ENCODE measurements at regions not wholly inside any gene's neighbourhood (a gene's known extent, or its start where the extent isn't known, plus 50 kb on each side); places are given as distances from the start of the nearest gene placed in this dataset.

DNA sequence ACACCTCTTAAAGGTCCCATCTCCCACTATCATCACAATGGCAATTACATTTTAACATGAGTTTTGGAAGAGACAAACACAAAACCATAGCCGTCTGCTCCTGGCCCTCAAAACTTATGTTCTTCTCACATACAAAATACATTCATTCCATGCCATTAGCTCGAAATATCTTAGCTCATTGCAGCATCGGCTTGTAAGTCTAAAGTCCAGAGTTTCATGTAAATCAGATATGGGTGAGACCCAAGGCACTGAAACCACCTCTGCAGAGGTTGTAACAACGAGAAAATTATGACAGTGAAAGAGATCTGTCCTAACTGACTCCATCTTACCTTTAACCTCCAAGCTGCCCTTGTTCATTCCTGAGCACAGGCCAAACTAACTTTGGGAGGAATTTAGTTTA, 635.0 kb upstream of the SPRY2 start:
- Histone ChIP-seq H3K9me3 (ENCODE audit: control insufficient read depth, low read length) (no peaks in the 10 kb centered on the region), H3K36me3 (ENCODE audit: control insufficient read depth, insufficient read depth, low read length, severe bottlenecking) (no peaks in the 10 kb centered on the region), H3K9ac (ENCODE audit: low read length) (no peak overlapping the region), H3K4me3 (ENCODE audit: low read length) (no peak overlapping the region), H3K27me3 (replicated peaks; ENCODE audit: control insufficient read depth, insufficient read depth, low read length) (no peaks in the 10 kb centered on the region), H3K4me1 (ENCODE audit: control insufficient read depth, insufficient read depth, low read length) (no peaks in the 10 kb centered on the region)
- DNase-seq (ENCODE audit: low read depth): no peak

DNA sequence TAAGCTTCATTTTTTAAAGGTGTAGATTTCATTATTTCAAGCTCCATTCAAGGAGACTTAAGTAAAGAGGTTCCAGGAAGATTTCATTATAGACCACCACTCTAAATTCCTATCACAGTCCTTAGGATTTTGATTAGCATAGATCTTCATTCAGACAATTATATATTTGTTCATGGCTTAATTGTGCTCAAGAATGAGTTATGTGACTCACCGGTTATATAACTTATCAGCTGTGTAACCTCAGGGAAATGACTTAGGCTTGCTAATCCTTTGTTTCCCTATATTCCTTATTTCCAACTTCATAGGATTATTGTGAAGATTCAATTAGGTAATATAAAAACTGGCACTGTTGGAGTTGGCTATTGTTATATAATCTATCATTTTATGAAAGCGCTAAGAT, 632.8 kb upstream of the SPRY2 start:
- Histone ChIP-seq H3K27me3 (replicated peaks; ENCODE audit: control insufficient read depth, insufficient read depth, low read length) (no peaks in the 10 kb centered on the region), H3K4me3 (ENCODE audit: low read length) (no peak overlapping the region), H3K9ac (ENCODE audit: low read length) (no peak overlapping the region), H3K36me3 (ENCODE audit: control insufficient read depth, insufficient read depth, low read length, severe bottlenecking) (no peaks in the 10 kb centered on the region), H3K9me3 (ENCODE audit: control insufficient read depth, low read length) (peaks cover 3% of the 10 kb centered on the region), H3K4me1 (ENCODE audit: control insufficient read depth, insufficient read depth, low read length) (no peaks in the 10 kb centered on the region)
- no peak for DNase-seq (ENCODE audit: low read depth)

DNA sequence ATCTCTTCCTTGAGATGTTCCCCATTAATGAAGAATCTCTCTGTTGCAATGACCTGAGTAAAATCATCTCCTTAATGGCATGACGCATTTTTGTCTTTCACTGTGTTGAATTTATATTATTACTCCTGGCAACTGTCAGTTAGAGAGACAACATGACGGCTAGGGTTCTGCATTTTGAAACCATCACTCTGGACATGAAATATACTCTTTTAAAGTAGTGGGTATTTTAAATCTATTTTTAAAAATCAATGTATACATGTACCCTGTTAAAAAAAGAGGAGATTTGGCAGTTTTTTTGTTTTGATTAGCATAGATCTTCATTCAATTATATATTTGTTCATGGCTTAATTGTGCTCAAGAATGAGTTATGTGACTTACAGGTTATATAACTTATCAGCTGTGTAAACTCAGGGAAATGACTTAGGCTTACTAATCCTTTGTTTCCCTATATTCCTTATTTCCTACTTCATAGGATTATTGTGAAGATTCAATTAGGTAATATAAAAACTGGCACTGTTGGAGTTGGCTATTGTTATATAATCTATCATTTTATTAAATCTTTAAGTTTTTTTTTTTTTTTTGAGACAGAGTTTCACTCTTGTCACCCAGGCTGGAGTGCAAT, 632.0 kb upstream of the SPRY2 start:
- Histone ChIP-seq H3K4me1 (ENCODE audit: control insufficient read depth, insufficient read depth, low read length) (no peaks in the 10 kb centered on the region), H3K36me3 (ENCODE audit: control insufficient read depth, insufficient read depth, low read length, severe bottlenecking) (no peaks in the 10 kb centered on the region), H3K9ac (ENCODE audit: low read length) (no peak overlapping the region), H3K27me3 (replicated peaks; ENCODE audit: control insufficient read depth, insufficient read depth, low read length) (no peaks in the 10 kb centered on the region), H3K9me3 (ENCODE audit: control insufficient read depth, low read length) (peaks cover 3% of the 10 kb centered on the region), H3K4me3 (ENCODE audit: low read length) (no peak overlapping the region)
- DNase-seq (ENCODE audit: low read depth): no peak

DNA sequence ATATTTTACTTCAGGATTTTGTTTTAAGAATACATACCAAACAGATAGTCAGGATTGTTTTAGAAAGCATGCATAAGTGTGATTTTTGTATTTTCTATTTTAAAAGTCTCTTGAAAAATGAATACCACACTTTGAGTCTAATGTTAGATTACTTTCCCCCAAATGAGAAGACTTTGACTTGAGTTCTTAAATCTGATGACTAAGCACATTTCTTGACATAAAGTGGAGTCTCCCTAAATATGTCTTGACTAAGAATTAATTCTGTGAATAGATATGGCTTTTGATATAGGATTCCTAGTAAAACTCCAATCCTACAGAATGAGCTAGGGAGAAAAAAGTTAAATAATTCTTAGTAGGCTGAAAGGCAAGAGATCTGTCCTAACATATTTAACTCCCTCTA, 624.2 kb upstream of the SPRY2 start:
- DNase-seq (ENCODE audit: low read depth): no peak
- H3K9ac ChIP-seq (ENCODE audit: low read length): no peak overlapping the region
- no peaks in the 10 kb centered on the region for H3K36me3 ChIP-seq (ENCODE audit: control insufficient read depth, insufficient read depth, low read length, severe bottlenecking)
- no peaks in the 10 kb centered on the region for H3K27me3 ChIP-seq (replicated peaks; ENCODE audit: control insufficient read depth, insufficient read depth, low read length)
- no peak overlapping the region for H3K4me3 ChIP-seq (ENCODE audit: low read length)
- H3K4me1 ChIP-seq (ENCODE audit: control insufficient read depth, insufficient read depth, low read length): peaks cover 5% of the 10 kb centered on the region
- H3K9me3 ChIP-seq (ENCODE audit: control insufficient read depth, low read length): no peaks in the 10 kb centered on the region

DNA sequence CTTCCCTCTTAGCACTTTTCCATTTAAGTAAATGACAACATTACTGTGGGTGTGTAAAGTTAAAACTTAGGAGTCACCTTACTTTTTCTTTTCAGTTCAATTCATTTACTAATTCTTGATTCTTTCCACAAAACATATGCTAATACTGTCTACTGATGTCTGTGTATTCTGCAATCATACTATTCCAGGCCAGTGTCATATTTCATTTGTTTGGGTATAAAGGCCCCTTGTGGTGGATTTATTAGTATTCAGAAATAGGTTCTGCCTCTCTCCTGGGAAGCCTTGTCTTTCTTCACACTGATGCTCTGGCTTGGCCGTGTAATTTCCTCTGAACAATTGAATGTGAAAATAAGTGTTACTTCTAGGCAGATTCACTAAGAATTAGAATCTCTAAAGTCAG, 621.9 kb upstream of the SPRY2 start:
- Histone ChIP-seq H3K27me3 (replicated peaks; ENCODE audit: control insufficient read depth, insufficient read depth, low read length) (no peaks in the 10 kb centered on the region), H3K4me1 (ENCODE audit: control insufficient read depth, insufficient read depth, low read length) (peaks cover 11% of the 10 kb centered on the region), H3K9me3 (ENCODE audit: control insufficient read depth, low read length) (no peaks in the 10 kb centered on the region), H3K9ac (ENCODE audit: low read length) (no peak overlapping the region), H3K36me3 (ENCODE audit: control insufficient read depth, insufficient read depth, low read length, severe bottlenecking) (no peaks in the 10 kb centered on the region), H3K4me3 (ENCODE audit: low read length) (no peak overlapping the region)
- DNase-seq (ENCODE audit: low read depth): peak; percentile 14

DNA sequence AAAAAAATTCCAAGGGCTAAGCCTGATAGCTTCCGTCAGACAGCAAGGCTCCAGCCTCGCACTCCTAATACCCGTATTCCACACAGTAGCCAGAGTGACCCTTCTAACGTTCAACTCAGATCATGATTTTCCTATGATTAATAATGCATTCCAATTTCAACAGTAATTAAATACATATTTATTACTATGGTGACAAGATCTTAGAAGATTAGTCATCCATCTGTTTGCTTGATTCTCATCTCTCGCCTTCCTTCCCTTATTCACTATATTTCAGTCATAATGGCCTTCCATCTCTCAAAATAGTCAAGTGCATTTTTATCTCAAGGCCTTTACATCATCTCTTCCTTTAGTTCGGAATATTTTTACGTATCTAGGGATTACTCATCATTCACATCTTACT, 621.2 kb upstream of the SPRY2 start:
- no peak overlapping the region for H3K4me3 ChIP-seq (ENCODE audit: low read length)
- no peaks in the 10 kb centered on the region for H3K36me3 ChIP-seq (ENCODE audit: control insufficient read depth, insufficient read depth, low read length, severe bottlenecking)
- no peak for DNase-seq (ENCODE audit: low read depth)
- no peak overlapping the region for H3K9ac ChIP-seq (ENCODE audit: low read length)
- H3K9me3 ChIP-seq (ENCODE audit: control insufficient read depth, low read length): no peaks in the 10 kb centered on the region
- no peaks in the 10 kb centered on the region for H3K27me3 ChIP-seq (replicated peaks; ENCODE audit: control insufficient read depth, insufficient read depth, low read length)
- H3K4me1 ChIP-seq (ENCODE audit: control insufficient read depth, insufficient read depth, low read length): peaks cover 12% of the 10 kb centered on the region

DNA sequence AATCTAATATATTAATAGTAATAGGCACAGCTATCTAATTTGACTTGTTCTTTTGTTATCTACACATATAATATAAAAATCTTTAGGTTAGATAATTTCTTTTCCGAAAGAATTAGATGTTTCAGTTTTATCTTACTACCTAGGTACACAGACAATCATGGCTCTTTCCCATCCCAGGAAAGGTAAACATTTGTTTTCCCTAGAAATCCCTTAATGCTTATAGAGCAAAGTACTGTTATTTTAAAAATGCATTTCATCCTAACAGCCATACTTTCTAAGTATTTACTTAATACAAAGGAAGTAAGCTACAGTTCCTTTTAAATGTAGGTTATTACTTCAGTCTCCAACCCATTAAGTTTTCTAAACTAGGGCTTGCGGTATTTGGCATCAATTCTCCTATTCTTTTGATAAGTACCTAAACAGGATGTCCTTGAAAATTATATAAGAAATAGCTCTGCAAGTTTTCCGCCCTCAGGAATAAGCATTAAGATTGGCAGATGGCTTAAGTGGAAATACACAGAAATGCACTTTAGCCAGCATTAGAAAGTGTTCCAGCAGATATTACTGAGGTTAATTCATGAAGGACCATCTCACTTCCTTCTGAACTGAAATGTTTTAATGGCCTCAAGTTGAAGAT, 616.2 kb upstream of the SPRY2 start:
- H3K36me3 ChIP-seq (ENCODE audit: control insufficient read depth, insufficient read depth, low read length, severe bottlenecking): no peaks in the 10 kb centered on the region
- no peak overlapping the region for H3K9ac ChIP-seq (ENCODE audit: low read length)
- no peak for DNase-seq (ENCODE audit: low read depth)
- H3K27me3 ChIP-seq (replicated peaks; ENCODE audit: control insufficient read depth, insufficient read depth, low read length): no peaks in the 10 kb centered on the region
- H3K9me3 ChIP-seq (ENCODE audit: control insufficient read depth, low read length): no peaks in the 10 kb centered on the region
- H3K4me1 ChIP-seq (ENCODE audit: control insufficient read depth, insufficient read depth, low read length): peaks cover 12% of the 10 kb centered on the region
- no peak overlapping the region for H3K4me3 ChIP-seq (ENCODE audit: low read length)

DNA sequence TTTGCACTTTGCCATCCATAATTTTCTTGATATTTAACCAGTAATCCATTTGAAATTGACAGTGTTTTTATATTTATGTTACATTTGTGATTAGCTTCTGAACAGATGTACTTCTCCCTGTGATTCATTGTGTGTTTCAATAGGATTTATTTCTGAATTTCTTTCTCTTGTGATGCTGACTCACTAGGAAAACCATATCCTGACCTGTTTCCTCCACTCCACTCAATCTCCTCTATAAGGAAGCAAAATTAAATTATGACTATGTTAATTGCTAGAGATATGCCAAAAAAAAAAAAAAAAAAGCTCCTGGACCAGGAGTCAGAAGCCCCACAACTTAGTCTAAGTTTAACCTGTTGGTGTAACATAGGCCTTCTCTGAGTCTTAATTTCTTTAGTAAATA, 614.6 kb upstream of the SPRY2 start:
- Histone ChIP-seq H3K9me3 (ENCODE audit: control insufficient read depth, low read length) (no peaks in the 10 kb centered on the region), H3K9ac (ENCODE audit: low read length) (no peak overlapping the region), H3K4me1 (ENCODE audit: control insufficient read depth, insufficient read depth, low read length) (peaks cover 12% of the 10 kb centered on the region), H3K36me3 (ENCODE audit: control insufficient read depth, insufficient read depth, low read length, severe bottlenecking) (no peaks in the 10 kb centered on the region), H3K4me3 (ENCODE audit: low read length) (no peak overlapping the region), H3K27me3 (replicated peaks; ENCODE audit: control insufficient read depth, insufficient read depth, low read length) (no peaks in the 10 kb centered on the region)
- DNase-seq (ENCODE audit: low read depth): no peak

DNA sequence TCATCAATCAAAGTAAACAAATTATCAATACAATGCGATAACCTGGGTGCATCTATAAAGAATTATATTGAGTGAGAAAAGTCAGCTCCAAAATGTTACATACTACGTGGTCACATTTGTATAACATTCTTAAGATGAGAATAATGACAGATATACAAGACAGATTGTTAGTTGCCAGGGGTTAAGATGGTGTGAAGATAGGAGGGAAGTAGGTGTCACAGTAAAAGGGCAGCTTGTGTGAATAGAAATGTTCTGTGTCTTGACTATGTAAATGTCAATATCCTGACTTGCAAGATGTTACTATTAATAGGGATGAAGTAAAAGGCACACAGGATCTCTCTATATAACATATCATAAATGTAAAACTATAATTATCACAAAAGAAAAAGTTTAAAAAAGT, 611.2 kb upstream of the SPRY2 start:
- no peaks in the 10 kb centered on the region for H3K36me3 ChIP-seq (ENCODE audit: control insufficient read depth, insufficient read depth, low read length, severe bottlenecking)
- DNase-seq (ENCODE audit: low read depth): no peak
- peaks cover 5% of the 10 kb centered on the region for H3K4me1 ChIP-seq (ENCODE audit: control insufficient read depth, insufficient read depth, low read length)
- H3K27me3 ChIP-seq (replicated peaks; ENCODE audit: control insufficient read depth, insufficient read depth, low read length): no peaks in the 10 kb centered on the region
- no peak overlapping the region for H3K9ac ChIP-seq (ENCODE audit: low read length)
- H3K9me3 ChIP-seq (ENCODE audit: control insufficient read depth, low read length): no peaks in the 10 kb centered on the region
- no peak overlapping the region for H3K4me3 ChIP-seq (ENCODE audit: low read length)

DNA sequence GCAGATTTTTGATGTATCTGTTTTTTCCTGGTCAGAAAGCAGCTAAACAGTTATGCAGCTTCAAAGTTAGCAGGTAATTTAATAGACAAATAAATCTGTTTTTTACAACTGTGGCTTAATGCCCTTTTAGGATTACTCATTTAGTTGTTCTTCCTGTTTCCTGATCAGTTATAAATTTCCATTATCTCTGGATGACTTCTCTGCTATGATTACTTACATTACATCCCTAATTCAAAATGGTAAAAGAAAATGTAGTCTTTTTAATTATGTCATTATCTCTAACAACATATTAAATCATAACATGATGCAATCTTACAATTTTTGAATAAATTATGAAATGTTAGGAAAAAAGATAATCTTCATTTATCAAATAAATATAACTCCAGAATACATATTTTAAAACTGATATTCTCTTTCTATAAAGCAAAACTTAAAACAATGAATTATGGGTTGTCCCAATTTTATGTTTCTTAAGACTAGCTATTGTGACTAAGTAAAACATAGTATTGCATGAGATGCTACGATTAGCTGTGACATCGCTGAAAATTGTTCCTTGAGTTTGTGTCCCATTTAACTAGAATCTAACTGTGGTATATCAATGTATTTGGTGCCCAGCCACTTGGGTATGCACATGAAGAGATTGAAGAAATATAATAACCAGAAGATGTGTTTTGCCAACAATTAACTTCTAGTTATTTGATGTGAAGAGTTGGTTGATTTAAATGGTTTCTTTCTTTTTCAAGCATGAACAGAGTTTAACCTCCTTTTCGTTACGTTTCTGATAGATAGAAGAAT, 605.3 kb upstream of the SPRY2 start:
- Histone ChIP-seq H3K36me3 (ENCODE audit: control insufficient read depth, insufficient read depth, low read length, severe bottlenecking) (no peaks in the 10 kb centered on the region), H3K4me3 (ENCODE audit: low read length) (no peak overlapping the region), H3K9ac (ENCODE audit: low read length) (no peak overlapping the region), H3K27me3 (replicated peaks; ENCODE audit: control insufficient read depth, insufficient read depth, low read length) (no peaks in the 10 kb centered on the region), H3K9me3 (ENCODE audit: control insufficient read depth, low read length) (no peaks in the 10 kb centered on the region), H3K4me1 (ENCODE audit: control insufficient read depth, insufficient read depth, low read length) (no peaks in the 10 kb centered on the region)
- DNase-seq (ENCODE audit: low read depth): no peak

DNA sequence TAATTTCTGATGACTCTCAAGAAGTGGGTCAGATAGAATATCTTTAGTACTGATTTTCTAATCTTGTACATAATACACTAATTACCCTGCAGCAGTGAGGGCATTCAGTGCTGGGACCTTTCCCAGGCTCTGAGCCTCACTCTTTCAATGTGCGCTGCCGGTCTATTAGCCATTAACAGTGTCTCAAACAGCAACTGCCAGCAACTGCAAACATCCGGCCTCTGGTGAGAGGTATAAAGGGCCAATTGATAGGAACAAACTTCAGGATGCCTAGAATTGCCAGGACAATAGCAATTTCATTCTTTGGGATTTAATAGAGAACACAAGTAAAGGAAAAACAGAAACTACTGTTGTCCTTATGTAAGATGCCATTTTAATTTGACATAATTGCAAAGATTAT, 604.4 kb upstream of the SPRY2 start:
- H3K9ac ChIP-seq (ENCODE audit: low read length): no peak overlapping the region
- no peaks in the 10 kb centered on the region for H3K4me1 ChIP-seq (ENCODE audit: control insufficient read depth, insufficient read depth, low read length)
- no peak for DNase-seq (ENCODE audit: low read depth)
- no peaks in the 10 kb centered on the region for H3K9me3 ChIP-seq (ENCODE audit: control insufficient read depth, low read length)
- H3K4me3 ChIP-seq (ENCODE audit: low read length): no peak overlapping the region
- H3K27me3 ChIP-seq (replicated peaks; ENCODE audit: control insufficient read depth, insufficient read depth, low read length): no peaks in the 10 kb centered on the region
- no peaks in the 10 kb centered on the region for H3K36me3 ChIP-seq (ENCODE audit: control insufficient read depth, insufficient read depth, low read length, severe bottlenecking)
